ENCODE measurements at regions not wholly inside any gene's neighbourhood (a gene's known extent, or its start where the extent isn't known, plus 50 kb on each side); places are given as distances from the start of the nearest gene placed in this dataset.
"Not testable (repeated sequence)": the region's sequence is repeated elsewhere in the genome, so short reads cannot be mapped to it uniquely, and the experiment has no call there.

GRCh38 chr7:29627631-29628030 lies 64.0 kb downstream of the PRR15 start:
- DNase-seq (ENCODE audit: low spot score): no peak
- in situ Hi-C loops (cut with MboI; ENCODE audit: low sequenced_read_pairs, unreplicated experiment): no loop called here
- no peak for TF ChIP-seq CTCF (IDR thresholded peaks at IDR 0.05; ENCODE audit: borderline replicate concordance, control extremely low read depth, extremely low read depth, insufficient read depth, missing control alignments)

GRCh38 chr7:29629507-29629906 lies 65.9 kb downstream of the PRR15 start:
- no peak for TF ChIP-seq CTCF (IDR thresholded peaks at IDR 0.05; ENCODE audit: borderline replicate concordance, control extremely low read depth, extremely low read depth, insufficient read depth, missing control alignments)
- in situ Hi-C loops (cut with MboI; ENCODE audit: low sequenced_read_pairs, unreplicated experiment): no loop called here
- no peak for DNase-seq (ENCODE audit: low spot score)

DNA sequence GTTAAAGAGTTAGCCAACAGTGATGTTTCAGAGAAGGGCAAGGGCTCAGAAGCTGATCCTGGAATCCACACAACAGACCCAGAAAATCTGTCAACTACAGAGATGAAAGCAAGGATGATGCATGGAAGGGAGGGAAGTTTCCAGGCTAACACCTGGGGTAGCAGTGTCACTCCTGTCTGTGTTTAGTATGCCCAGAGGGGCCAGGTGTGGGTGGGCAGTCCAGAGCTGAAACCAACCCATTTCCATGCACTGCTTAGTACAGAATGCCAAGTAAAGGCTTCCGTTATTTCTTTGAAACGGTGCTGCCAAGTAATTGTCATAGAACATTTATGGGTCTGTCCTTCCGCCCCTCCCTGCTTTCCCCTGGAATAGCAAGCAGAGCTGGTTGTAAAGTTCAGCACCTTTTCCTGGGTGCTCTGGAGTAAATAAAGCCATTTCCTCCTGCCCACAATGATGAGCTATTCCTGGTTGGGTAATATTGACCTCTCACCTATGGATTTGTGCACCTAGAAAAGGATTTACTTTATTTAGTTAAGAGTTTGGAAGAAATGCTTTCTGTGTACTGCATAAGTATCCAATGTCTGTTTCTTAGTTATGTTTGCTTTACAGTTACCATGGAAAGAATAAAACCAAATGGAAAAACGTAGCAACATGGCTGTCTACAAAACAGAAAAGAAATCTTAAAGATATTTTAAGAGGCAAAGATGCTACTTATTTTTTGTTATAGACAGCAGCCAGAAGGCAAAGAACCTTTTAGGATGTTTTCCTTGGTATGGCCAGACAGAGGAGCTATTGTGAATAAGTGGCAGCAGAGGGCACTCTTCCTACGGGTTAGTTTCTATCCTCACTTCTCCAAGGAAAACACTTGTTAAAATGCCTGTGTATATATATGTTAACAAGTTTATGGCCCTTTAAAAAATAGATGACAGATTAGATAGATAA lies 71.7 kb downstream of the PRR15 start:
- DNase-seq (ENCODE audit: low spot score); in situ Hi-C loops (cut with MboI; ENCODE audit: low sequenced_read_pairs, unreplicated experiment): not testable (repeated sequence)

- TF ChIP-seq CTCF (IDR thresholded peaks at IDR 0.05; ENCODE audit: borderline replicate concordance, control extremely low read depth, extremely low read depth, insufficient read depth, missing control alignments): no peak
- in situ Hi-C loops (cut with MboI; ENCODE audit: low sequenced_read_pairs, unreplicated experiment): no loop called here
- no peak for DNase-seq (ENCODE audit: low spot score)
Measured at GRCh38 chr7:29636009-29636351, 72.3 kb downstream of the PRR15 start.

DNA sequence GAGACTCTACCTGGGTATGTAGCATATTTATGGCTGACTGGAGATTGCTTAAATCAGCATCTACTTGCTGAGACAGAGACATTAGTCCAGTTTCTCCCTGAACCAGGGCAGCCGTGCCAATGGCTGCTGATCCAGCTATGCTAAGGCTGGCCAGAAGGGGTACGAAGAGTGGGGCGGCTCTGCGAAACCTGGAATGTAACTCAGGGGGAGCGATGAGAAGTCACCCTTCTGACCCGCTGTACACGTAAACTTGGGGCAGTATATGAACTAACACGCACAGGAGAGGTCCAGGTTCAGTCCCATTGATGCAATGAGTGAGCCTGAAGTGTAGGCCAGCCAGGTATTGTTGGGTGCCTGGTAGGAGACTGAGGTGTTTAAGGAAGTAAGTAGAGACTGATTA lies 73.7 kb downstream of the PRR15 start:
- in situ Hi-C loops (cut with MboI; ENCODE audit: low sequenced_read_pairs, unreplicated experiment): no loop called here
- no peak for DNase-seq (ENCODE audit: low spot score)
- no peak for TF ChIP-seq CTCF (IDR thresholded peaks at IDR 0.05; ENCODE audit: borderline replicate concordance, control extremely low read depth, extremely low read depth, insufficient read depth, missing control alignments)

DNA sequence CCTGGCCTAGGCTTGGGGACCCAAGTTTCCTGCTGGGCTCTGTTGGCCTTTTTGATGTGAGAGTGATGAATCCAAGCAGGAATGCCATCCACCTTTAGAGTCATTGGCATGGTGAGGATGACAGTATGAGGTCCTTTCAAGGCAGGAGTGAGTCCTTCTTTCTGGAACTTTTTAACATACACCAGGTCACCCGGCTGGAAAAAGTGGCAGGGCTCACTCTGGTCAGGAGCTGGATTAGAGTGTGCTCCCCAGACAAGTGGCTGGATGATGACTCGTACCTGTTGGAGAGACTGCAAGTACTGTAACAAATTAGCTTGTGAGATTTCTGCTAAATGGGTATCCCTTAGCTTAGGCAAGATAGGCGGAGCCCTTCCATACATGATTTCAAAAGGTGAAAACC lies 75.2 kb downstream of the PRR15 start:
- DNase-seq (ENCODE audit: low spot score); in situ Hi-C loops (cut with MboI; ENCODE audit: low sequenced_read_pairs, unreplicated experiment): not testable (repeated sequence)

DNA sequence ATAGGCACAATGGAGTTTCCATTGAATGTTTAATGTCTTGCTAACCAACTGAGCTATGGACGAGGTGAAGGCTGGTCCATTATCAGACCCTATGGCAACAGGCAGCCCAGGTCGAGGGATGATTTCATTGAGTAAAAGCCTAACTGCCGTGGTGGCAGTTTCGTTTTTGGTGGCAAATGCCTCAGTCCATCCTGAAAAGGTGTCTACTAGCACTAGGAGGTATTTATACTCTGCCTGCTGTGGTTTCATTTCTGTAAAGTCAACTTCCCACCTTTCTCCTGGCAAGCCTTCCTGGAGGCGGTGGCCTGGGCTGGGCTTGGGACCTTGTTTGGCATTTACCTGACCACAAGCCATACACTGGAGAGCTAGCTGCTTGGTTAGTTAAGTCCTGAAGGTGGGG lies 75.8 kb downstream of the PRR15 start:
- no peak for DNase-seq (ENCODE audit: low spot score)
- no peak for TF ChIP-seq CTCF (IDR thresholded peaks at IDR 0.05; ENCODE audit: borderline replicate concordance, control extremely low read depth, extremely low read depth, insufficient read depth, missing control alignments)
- in situ Hi-C loops (cut with MboI; ENCODE audit: low sequenced_read_pairs, unreplicated experiment): no loop called here
